HG03025 (cell line): ENCODE measurements at regions not wholly inside any gene's neighbourhood (a gene's known extent, or its start where the extent isn't known, plus 50 kb on each side); places are given as distances from the start of the nearest gene placed in this dataset.

ENCODE experiments used
- ATAC-seq: cut with Tn5 transposase; IDR thresholded peaks from one replicate; pipeline ENCODE4 v1.9.1; 2021; ENCODE audit warnings: mild to moderate bottlenecking, moderate library complexity; ENCODE audit not compliant: unreplicated experiment, low FRiP score

- ATAC-seq: no peak
These were observed 366.9 kb upstream of the ZEB2 start for GRCh38 chr2:144886862-144887261.

- no peak for ATAC-seq
These were observed 358.0 kb upstream of the ZEB2 start for GRCh38 chr2:144877893-144878292.

DNA sequence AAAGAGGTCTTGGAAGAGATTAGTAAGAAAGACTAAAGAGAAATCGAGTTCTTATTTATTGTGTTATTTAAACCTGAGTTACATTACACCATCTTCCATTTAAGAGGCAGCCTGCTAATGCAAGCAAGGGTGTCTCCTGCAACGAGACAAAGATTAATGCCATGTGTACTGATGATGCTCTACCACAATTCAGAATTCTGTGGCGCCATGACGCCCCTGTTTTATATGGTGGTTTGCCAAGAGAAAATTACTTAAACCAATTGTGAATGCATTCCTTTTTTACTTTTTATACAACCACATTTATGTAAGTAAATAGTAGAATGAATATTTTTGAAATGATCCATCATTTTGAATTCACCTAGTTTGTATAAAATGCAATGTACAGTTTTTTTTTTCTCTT, 356.1 kb upstream of the ZEB2 start:
- no peak for ATAC-seq

- ATAC-seq: no peak
These were observed 355.5 kb upstream of the ZEB2 start for GRCh38 chr2:144875290-144875969.

DNA sequence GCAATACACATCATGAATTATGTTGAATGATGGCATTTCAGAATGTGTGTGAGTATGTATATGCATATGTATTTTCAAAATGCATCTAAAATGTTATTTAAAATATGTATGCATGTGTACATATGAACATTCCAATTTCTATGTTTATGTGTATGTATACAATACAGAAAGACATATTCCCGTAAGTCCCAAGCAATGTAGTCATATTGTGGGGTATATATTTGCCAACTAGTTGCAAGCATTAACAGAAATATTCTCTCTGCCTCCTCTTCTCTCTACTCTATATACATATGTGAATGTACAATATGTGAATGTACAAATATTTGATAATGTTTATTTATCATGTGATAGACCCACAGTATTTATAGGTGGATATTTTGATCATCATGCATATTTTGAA, 345.8 kb upstream of the ZEB2 start:
- ATAC-seq: no peak

DNA sequence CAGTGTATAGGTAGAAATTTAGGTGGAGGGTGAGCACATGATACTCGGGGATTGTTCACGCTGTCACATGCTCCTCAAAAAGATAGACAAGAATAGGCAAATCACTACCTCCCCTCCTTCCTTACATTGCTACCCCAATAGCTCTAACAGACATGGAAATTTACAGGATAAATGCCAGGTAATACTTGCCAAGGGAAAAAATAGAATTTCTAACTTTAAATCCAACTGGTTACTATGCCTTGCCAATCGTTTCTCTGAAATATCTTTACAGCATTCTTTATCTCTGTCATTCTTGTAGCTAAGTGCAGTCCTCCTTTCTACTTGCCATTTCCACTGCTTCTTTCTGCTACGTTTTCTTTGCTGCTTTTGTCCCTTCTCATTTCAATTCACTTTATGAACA, 339.8 kb upstream of the ZEB2 start:
- ATAC-seq: no peak

DNA sequence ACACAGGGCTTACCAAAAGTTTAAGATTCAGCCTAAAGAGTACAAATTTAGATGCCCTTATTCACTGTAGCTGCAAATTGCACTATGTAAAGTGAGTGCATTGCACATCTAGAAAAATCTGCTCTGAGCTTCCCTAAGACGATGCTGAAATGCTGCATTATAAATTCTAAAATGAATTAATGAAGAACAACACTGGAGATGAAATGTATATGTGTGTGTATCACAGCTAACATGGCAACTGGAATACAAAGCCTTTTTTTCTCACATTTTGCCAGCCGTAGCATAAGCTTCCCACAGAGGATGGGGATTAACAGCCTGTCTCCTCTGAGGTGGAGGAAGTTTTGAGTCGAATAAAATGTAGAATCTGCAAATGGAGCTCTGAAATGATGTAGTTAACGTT, 338.3 kb upstream of the ZEB2 start:
- no peak for ATAC-seq

GRCh38 chr2:144854596-144854995, 334.7 kb upstream of the ZEB2 start:
- ATAC-seq: no peak

DNA sequence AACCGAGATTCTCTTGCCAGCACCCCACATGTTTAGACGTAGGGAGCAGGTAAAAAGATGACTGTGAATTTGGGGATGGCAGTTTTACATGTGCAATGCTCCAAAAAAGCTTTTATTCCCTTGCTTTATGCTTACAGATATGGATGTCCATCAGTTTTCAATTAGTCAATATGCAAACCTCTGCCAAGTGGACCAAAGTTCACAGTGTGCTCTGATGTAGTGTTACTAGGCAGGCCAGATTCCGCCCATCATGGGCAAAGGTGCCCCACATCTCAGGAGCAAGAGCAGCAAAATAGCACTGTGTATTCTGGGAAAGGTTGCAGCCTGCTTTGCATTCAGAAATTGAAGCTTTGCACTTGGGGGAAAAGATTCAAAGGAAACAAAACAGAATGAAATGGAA, 329.7 kb upstream of the ZEB2 start:
- ATAC-seq: no peak

- ATAC-seq: no peak
These were observed 328.5 kb upstream of the ZEB2 start for GRCh38 chr2:144848423-144848822.

GRCh38 chr2:144847347-144848080, 327.6 kb upstream of the ZEB2 start:
- no peak for ATAC-seq

DNA sequence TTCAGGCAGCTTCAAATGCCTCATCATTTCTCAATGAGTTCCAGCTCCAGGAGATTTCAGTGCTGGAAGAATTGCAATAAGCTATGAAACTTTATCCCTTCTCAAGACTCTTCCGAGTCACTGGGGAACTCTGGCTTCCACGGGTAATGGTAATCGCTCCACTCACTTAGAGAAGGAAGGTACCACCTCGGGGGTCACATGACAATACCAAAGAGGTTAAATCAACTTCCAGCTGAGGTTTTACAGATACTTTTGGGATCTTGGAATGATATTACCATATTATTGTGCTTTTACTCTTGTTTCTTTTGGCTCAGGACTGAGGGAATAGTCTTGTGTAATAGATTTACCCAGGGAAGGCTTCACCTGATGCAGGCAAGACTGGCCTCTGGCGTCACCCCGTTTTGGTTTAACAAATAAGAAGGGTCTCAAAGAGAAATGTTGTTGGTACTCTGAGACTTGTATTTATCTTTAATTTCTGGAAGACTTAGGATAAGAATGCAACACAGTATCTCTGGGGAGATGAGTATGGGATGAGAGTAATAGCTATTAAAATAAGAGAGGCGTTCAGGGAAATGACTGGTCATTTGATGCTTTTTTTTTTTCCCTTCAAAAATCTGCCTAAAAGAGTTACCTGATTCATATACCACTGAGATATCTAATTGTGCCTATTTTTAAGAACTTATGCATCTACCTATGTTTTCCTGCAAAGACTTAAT, 316.9 kb upstream of the ZEB2 start:
- no peak for ATAC-seq

DNA sequence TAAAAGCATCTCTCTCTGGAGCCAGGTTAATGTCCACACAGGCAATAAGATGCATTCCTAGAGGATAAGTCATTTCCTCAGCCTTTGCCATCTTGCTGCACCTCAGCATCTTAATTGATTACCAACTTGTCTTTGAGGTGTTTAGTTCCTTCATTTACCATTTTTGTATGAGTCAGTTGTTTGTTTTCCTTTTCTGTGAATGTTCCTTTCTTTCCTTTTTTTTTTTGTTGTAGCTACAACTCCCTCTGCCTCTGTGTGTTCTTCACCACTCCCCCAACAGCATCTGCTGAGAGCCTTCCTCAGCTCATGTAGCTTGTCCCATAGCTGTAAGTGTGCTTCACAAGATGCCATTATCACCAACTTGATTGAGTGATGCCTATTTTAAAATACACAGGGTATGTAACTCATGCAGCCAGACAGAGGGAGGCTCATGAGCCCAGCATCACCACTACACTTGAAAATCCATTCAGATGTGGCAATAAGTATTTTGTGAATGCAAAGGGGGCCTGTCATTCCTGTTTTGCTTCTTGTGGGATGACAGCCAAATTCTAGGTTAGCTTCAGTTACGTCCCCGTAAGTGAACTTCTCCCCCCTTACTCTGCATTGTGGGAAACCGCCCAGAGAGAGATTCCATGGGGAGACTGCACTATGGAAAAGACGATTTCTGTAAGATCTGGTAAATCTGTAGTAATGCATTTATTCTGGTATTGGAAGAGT, 315.9 kb upstream of the ZEB2 start:
- ATAC-seq: no peak

- no peak for ATAC-seq
These were observed 315.2 kb upstream of the ZEB2 start for GRCh38 chr2:144834998-144835633.

- ATAC-seq: no peak
These were observed 314.4 kb upstream of the ZEB2 start for GRCh38 chr2:144834363-144834762.

- no peak for ATAC-seq
These were observed 313.2 kb upstream of the ZEB2 start for GRCh38 chr2:144833075-144833637.

DNA sequence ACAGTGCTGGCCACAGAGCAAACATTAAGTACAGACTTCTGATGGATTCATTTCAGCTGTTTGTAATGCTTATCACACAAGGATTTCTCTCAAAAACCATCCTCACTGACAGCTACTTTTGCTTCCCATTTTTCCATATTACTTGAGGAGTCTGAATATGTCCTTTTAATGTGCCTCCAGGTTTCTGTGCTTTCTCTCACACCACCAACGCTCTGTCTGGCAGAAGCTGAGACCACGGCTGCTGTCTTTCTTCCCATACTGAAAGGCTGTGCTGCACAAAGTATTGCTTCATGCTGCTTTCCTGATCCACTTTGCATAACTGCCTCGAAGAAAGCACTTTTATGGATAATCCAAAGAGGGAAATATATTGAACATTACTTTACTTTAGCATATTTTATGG, 312.1 kb upstream of the ZEB2 start:
- ATAC-seq: no peak

DNA sequence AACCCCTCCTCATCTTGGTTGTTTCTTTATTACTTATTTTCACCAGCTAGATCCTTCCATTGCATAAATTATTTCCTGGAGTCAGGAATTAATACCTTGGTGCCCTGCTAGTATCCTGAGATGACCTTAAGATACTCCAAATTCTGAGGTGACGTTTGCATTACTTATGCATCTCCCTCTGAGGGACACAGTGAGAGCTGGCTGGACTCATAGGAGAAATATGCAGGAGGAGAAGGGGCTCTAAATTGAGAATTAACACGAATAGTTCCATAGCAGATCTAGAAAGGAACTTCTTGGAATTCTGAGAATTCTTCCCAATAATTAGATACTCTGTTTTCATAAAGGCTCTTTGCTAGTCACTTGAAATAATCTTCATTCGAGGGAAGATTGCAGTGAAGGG, 310.6 kb upstream of the ZEB2 start:
- no peak for ATAC-seq

- ATAC-seq: no peak
These were observed 307.5 kb upstream of the ZEB2 start for GRCh38 chr2:144827404-144827803.

DNA sequence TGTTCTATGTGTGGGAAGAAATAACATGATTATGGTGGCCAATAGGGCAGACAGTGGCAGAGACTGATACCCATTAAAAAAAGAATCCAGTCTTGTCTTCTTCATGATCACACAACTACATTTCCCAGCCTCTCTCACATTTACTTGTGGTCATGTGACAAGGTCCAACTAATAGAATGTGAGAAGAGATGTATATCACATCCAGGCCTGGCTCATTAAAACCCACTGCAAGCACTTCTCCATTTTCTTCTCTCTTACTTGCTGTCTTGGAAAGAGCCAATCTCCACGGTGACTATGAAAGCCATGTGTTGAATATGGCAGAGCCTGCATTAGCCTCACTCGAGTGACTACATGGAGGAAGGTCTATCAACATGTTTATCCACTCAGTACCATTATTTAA, 306.2 kb upstream of the ZEB2 start:
- ATAC-seq: no peak
